ENCODE measurements at regions not wholly inside any gene's neighbourhood (a gene's known extent, or its start where the extent isn't known, plus 50 kb on each side); places are given as distances from the start of the nearest gene placed in this dataset.

GRCh38 chr11:115036406-115037180 lies 358.3 kb downstream of the NXPE2 start:
- DNase-seq (ENCODE audit: low read depth) = no peak

DNA sequence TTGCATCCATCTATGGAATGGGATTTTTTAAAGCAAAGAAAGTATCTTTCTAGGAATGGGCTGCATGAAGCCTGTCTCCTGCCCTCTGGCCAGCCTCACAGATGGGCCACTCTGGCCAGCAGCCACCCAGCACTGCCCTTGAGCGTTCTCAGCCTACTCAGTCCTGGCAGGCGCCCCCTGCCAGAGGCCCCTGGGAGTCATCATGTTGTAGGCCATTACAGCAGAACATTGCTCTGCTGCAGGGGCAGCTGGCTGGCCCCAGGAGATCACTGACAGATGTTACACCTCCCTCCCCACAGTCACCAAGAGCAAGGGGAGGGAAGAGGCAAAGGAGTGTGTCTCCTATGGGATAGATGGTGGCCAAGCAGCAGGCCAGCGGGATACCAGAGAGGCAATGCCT lies 363.7 kb downstream of the NXPE2 start:
- no peak for DNase-seq (ENCODE audit: low read depth)

DNA sequence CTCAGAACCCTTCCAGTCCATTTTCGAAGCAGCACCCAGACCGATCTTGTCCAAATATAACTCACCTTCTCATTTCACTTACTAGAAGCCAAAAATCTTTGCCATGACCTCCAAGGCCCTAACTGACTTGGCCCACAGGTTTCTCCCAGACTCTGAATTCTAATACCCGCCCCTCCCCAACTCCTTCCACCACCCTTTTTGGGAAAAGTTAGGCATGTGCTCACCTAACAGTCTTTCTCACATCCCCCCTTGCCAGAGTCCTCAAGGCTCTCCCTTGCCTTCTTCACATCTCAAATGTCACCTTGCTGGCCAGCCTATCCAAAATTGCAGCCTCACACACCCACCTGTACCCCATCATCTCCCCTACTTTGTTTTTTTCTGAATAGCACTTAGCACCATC lies 369.3 kb downstream of the NXPE2 start:
- DNase-seq (ENCODE audit: low read depth) = no peak

DNA sequence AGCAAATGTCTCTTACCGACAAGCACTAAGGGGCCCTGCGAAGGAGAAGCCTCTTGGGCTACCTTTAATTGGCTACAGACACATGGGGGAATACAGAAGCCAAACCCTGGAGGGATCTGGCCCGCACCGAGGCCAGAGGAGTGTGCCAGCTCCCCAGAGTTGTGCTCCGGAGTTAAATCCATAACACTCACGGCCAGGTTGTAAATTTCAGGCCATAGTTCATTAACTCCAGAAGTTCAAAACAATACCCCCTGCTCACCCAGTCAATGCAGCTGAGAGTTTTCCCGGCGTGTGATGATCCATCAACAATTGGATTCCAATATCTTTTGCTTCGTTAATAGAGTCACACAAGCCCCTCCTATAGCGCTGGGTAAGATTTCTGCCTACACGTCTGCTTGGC lies 371.5 kb downstream of the NXPE2 start:
- no peak for DNase-seq (ENCODE audit: low read depth)

- no peak for DNase-seq (ENCODE audit: low read depth)
These were observed 372.4 kb downstream of the NXPE2 start for GRCh38 chr11:115050756-115051155.

GRCh38 chr11:115051938-115052590 lies 373.7 kb downstream of the NXPE2 start:
- no peak for DNase-seq (ENCODE audit: low read depth)

GRCh38 chr11:115052601-115053000 lies 374.3 kb downstream of the NXPE2 start:
- DNase-seq (ENCODE audit: low read depth) = no peak

DNA sequence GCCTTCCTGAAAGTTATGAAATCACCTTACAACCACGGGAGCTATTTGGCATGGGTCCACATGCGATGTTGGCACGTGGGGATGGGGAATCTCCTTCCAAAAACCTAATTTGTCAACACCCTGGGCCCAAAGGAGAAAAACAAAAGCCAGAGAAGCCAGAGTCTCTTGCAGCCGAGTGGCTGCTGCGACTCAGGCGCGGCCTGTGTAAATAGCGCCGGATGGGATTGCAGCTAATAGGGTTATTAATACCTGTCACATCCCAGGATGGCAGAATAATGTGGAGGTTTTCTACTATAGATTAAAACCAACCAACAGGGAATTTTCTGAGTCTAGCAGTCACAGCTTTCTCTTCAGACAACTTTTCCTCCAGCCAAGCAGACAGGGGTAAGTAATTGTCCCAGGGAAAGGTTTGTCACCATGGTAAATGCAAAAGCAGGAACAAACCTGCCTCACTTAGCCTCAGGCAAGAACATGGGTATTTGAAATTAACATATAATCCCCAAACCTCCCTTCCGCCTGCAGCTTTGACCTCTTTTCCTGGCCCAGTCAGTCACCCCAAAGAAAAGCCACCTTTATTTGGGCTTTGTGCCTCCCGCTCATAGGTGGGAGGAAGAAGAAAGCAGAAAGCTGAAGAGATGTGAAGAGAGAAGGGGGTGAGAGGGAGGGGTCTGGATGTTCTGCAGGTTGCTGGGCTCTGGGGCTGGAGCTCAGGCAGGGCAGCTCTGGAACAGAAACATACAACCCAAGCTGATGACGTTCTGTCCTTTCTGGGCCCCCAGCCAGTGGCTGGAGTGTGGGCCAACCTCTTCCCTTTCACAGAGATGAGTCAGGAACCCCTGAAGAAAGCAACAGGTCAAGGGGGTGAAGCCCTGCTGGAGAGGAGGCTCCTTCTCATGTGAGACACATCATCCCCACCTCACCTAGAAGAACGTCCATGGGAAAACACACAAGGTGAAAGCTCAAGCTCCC lies 376.5 kb downstream of the NXPE2 start:
- DNase-seq (ENCODE audit: low read depth) = no peak

GRCh38 chr11:115056514-115056913 lies 378.2 kb downstream of the NXPE2 start:
- DNase-seq (ENCODE audit: low read depth) = no peak

DNA sequence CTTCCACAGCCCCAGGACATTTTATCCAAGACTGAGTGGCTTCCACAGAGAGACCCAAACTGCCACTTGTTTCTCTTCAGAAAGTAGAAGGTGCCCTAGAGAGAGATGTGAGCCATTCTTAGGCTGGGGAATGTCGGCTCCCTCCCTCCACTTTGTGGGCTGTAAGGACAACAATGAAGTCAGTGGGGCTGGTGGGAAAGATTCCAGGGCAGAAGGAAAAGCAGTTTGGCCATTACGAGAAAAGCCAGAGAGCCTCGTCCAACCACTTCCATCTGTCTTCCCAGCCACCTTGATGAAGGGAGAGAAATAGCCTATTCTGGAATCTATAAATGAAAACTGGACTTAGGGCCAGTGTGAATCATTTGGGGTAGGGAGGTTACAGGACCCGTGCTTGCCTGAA lies 382.5 kb downstream of the NXPE2 start:
- DNase-seq (ENCODE audit: low read depth) = no peak

GRCh38 chr11:115065314-115065713 lies 387.0 kb downstream of the NXPE2 start:
- no peak for DNase-seq (ENCODE audit: low read depth)

DNA sequence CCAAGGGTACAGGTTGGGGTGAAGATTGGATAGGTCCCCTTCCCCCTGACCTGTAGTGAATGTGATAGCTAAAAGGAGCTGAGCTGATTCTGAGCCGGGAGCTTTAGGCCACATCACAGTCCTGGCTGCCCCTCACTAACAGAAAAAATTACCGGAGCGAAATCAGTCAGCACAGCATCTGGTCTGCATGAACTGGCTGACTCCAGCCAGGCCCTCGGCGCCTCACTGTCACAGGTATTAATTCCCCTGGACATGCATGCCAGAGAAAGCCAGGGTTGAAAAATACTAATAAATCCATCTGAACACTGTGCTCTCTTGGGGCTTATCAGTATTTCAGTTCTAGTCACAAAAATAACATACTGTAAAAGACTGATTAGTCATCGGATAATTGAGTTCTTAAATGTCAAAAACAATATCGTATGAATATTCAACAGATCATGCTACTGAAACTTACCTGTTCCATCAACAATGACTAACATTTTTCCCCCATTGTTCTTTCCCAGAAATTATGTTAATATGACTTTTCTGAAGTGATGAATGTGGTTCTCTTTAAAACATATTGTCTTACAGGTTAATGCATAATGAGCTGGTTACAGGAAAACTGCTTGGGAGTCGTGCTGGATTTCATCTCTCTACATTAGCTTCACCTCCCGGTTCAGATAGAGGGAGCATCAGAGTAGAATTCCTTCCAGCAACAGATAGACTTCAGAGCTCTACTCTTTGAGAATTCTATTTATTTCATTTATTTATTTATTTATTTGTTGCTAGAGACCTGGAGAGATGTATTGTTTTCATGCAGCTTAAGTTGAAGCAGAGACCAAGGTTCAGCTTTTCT lies 387.7 kb downstream of the NXPE2 start:
- no peak for DNase-seq (ENCODE audit: low read depth)

- DNase-seq (ENCODE audit: low read depth) = no peak
These were observed 389.1 kb downstream of the NXPE2 start for GRCh38 chr11:115067471-115067870.

GRCh38 chr11:115067900-115068530 lies 389.7 kb downstream of the NXPE2 start:
- DNase-seq (ENCODE audit: low read depth) = no peak

DNA sequence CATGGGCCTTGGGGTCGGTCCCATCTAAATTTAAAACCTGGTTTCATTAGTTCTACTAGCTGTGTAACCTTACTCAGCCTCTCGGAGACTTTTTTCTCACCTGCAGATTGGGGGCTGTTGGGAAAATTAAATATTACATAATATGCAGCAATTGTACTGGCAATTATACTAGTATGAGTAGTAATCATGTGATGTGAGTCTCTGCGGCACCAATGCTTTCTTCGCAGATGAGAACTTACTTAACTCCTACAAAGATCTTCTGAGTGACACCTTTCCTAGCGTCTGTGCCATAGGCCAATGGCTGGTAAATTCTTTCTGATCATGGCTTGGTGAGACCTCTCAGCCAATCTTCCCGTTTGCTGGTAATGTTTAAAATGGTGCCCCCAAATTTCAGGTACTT lies 391.3 kb downstream of the NXPE2 start:
- DNase-seq (ENCODE audit: low read depth) = no peak

DNA sequence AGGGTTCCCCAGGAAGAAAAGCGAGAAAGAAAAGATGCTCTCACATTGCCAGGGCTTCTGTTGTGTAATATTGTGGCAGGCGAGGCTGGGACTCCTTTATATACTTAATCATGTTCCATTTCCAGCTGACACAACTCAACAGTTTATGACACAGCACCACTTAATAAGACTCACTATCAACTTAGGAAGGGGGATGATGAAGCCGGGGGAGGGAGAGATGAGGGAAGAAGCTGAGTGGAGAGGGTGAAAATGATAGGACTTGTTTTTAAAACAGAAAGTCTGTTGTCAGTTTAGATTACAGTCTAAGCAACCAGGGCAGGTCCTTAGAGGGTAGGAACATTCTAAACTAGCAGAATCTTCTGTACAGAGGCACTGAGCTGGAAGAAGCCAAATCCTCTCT lies 397.0 kb downstream of the NXPE2 start:
- DNase-seq (ENCODE audit: low read depth) = no peak

- no peak for DNase-seq (ENCODE audit: low read depth)
These were observed 399.4 kb downstream of the NXPE2 start for GRCh38 chr11:115077740-115078139.

DNA sequence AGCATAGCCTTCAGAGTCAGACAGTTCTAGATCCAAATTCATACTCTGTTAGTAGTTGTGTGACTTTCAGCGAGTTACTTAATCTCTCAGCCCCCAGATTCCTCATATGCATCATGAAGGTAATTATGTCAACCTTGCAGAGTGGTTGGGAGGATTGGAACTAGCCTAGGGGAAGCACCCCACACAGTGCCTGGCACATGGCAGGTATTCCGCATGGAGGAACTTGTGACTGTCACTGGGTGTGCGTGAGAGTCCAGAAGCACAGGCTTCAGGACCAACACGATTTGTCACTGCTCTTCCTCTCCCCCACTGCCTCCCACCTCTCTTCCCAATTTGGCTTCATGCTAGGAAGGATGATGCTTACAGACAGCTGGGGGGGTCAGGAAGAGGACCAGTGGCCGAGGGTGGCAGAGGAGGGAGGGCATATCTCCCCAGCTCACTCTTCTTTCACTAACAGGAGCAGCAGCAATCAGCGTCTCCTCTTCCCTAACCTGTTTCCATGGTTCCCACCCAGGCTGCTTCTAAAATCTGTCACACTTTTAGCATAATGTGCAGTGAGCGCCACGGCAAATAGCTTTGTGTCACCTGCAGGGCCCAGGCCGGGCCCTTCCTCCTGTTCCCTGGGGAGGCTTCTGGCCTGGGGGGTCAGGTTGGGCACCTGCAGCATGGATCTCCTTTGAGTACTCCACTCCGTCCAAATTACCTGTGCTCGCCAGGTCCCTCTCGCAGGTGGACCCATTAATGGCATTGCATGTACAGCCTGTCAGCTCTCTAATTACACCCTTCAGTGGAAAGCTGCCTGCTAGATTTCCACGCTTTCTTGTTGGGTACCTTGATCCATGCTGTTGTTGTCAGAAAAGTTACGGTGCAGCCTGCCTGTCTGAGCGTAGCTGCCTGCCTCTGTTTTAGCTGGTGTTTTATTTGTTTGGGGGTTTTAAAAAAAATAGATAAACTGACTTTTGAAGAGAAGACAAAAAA lies 400.4 kb downstream of the NXPE2 start:
- DNase-seq (ENCODE audit: low read depth) = no peak

GRCh38 chr11:115080923-115081680 lies 402.8 kb downstream of the NXPE2 start:
- DNase-seq (ENCODE audit: low read depth) = no peak

Data from CMK (cell line).